ENCODE measurements at regions not wholly inside any gene's neighbourhood (a gene's known extent, or its start where the extent isn't known, plus 50 kb on each side); places are given as distances from the start of the nearest gene placed in this dataset.

DNA sequence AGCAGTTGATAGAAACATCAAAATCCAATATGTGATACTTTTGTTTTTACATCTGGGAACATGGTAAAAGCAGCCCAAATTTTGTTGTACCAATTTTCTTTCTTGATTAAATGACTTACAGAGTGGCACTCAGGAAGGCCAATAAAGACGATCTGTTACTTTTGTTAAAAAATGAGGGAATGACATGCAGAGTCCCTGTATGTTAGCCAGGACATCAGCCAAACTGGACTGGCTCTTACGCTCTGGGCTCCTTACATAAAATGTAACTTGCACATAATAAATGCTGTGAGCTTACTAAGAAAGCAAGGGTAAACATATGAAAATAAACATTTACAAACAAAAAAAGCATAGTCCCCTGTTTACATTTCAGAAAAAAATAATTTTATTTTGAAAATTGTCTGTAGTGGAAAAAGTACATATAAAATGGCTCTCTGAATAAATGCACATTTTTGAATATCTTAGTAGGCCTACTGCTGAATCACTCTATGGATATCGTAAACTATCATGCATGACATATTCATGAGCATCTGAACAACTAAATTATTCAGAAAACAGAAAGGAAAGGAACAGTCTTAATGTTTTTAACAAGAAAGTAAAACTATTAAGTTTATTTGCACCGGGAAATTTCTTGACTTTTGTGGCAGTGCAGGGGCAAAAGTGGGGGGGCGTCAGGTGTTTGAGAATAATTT lies 534.5 kb downstream of the KCTD12 start:
- Histone ChIP-seq H2AFZ (ENCODE audit: insufficient read depth, low read length, poor library complexity) (no peak overlapping the region), H2AK5ac (ENCODE audit: low read length) (no peak overlapping the region), H3K4me3 (ENCODE audit: low read depth, low read length) (no peak overlapping the region), H3K18ac (ENCODE audit: low read length) (no peak overlapping the region), H3K23ac (ENCODE audit: low read length) (no peak overlapping the region), H2BK120ac (ENCODE audit: insufficient read depth, low read length, poor library complexity) (no peak overlapping the region), H4K91ac (ENCODE audit: low read depth, low read length) (no peak overlapping the region), H3K9ac (ENCODE audit: low read length) (no peak overlapping the region), H3K27me3 (ENCODE audit: insufficient read depth, low read length) (no peaks in the 10 kb centered on the region), H2BK12ac (ENCODE audit: low read length) (no peak overlapping the region), H4K8ac (ENCODE audit: low read depth, low read length) (no peak overlapping the region), H3K27ac (ENCODE audit: low read depth, low read length) (no peak overlapping the region), H3K79me1 (ENCODE audit: low read length) (no peaks in the 10 kb centered on the region), H4K12ac (ENCODE audit: low read depth, low read length) (no peak overlapping the region), H3K4me2 (ENCODE audit: low read length) (no peak overlapping the region), H3K9me3 (ENCODE audit: insufficient read depth, low read depth, low read length) (no peaks in the 10 kb centered on the region), H3K4ac (ENCODE audit: low read depth, low read length) (no peak overlapping the region), H3K4me1 (ENCODE audit: control insufficient read depth in 1 of 2, insufficient read depth in 2 of 2, low read length in 2 of 2) (no peaks in the 10 kb centered on the region), H2BK5ac (ENCODE audit: low read depth, low read length, poor library complexity) (no peak overlapping the region), H3K14ac (ENCODE audit: low read length) (no peak overlapping the region), H3K79me2 (ENCODE audit: control insufficient read depth, insufficient read depth, low read length, poor library complexity) (no peaks in the 10 kb centered on the region), H3K36me3 (ENCODE audit: control insufficient read depth in 1 of 2, insufficient read depth in 2 of 2, low read length in 2 of 2) (no peaks in the 10 kb centered on the region)
- no CpG with 5 or more reads among the region's 5 CpGs for WGBS (ENCODE audit: extremely low coverage, insufficient coverage, insufficient read length)
- DNase-seq, result no peak

DNA sequence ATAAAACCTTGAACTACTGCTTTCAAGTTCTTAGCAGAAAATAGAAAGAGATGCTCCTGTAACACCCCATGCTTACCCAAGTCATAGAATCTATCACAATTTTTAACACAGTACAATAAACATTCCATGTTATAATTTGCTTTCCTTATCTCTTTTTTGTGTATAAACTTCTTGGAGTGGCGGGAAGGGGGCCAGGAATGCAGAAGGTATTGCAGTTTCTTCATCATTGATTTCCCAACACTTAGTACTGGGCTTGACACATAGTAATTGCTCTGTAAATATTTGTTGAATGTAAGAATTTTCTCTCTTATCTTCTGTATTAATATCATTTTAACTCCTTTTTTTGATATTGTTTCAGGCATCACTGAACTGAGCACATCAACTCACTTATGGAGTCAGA lies 535.8 kb downstream of the KCTD12 start:
- Histone ChIP-seq H2AK5ac (ENCODE audit: low read length) (no peak overlapping the region), H3K9ac (ENCODE audit: low read length) (no peak overlapping the region), H3K4ac (ENCODE audit: low read depth, low read length) (no peak overlapping the region), H3K18ac (ENCODE audit: low read length) (no peak overlapping the region), H3K4me1 (ENCODE audit: control insufficient read depth in 1 of 2, insufficient read depth in 2 of 2, low read length in 2 of 2) (no peaks in the 10 kb centered on the region), H2BK120ac (ENCODE audit: insufficient read depth, low read length, poor library complexity) (no peak overlapping the region), H3K23ac (ENCODE audit: low read length) (no peak overlapping the region), H3K4me3 (ENCODE audit: low read depth, low read length) (no peak overlapping the region), H3K27me3 (ENCODE audit: insufficient read depth, low read length) (no peaks in the 10 kb centered on the region), H2BK5ac (ENCODE audit: low read depth, low read length, poor library complexity) (no peak overlapping the region), H4K91ac (ENCODE audit: low read depth, low read length) (no peak overlapping the region), H3K4me2 (ENCODE audit: low read length) (no peak overlapping the region), H3K79me2 (ENCODE audit: control insufficient read depth, insufficient read depth, low read length, poor library complexity) (no peaks in the 10 kb centered on the region), H3K79me1 (ENCODE audit: low read length) (no peaks in the 10 kb centered on the region), H3K36me3 (ENCODE audit: control insufficient read depth in 1 of 2, insufficient read depth in 2 of 2, low read length in 2 of 2) (no peaks in the 10 kb centered on the region), H4K8ac (ENCODE audit: low read depth, low read length) (no peak overlapping the region), H2AFZ (ENCODE audit: insufficient read depth, low read length, poor library complexity) (no peak overlapping the region), H3K27ac (ENCODE audit: low read depth, low read length) (no peak overlapping the region), H3K9me3 (ENCODE audit: insufficient read depth, low read depth, low read length) (no peaks in the 10 kb centered on the region), H4K12ac (ENCODE audit: low read depth, low read length) (no peak overlapping the region), H3K14ac (ENCODE audit: low read length) (no peak overlapping the region), H2BK12ac (ENCODE audit: low read length) (no peak overlapping the region)
- DNase-seq, result peak; percentile 38 to 77
- no CpG with 5 or more reads among the region's 1 CpG for WGBS (ENCODE audit: extremely low coverage, insufficient coverage, insufficient read length)

DNA sequence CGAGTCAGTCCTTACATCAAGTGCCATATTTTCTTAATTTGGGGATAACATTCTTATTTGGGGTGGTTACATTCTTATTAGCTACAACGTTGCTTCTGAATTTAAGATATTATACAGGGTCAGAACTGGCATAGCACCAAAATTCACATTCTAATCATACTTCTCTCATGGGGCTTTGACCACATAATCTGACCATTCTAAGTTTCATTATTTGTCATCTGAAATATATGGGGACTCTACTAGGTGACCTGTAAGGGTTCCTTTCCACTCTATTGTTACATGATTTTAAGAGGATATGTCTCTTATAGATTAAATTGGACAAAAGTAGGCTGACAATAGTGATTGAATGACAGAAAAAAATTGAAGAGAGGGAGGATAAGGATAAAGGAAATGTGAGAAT lies 536.5 kb downstream of the KCTD12 start:
- Histone ChIP-seq H3K4ac (ENCODE audit: low read depth, low read length) (no peak overlapping the region), H2AK5ac (ENCODE audit: low read length) (no peak overlapping the region), H4K12ac (ENCODE audit: low read depth, low read length) (no peak overlapping the region), H3K14ac (ENCODE audit: low read length) (no peak overlapping the region), H3K9ac (ENCODE audit: low read length) (no peak overlapping the region), H2BK120ac (ENCODE audit: insufficient read depth, low read length, poor library complexity) (no peak overlapping the region), H3K27ac (ENCODE audit: low read depth, low read length) (no peak overlapping the region), H2BK12ac (ENCODE audit: low read length) (no peak overlapping the region), H4K91ac (ENCODE audit: low read depth, low read length) (no peak overlapping the region), H3K4me2 (ENCODE audit: low read length) (no peak overlapping the region), H2BK5ac (ENCODE audit: low read depth, low read length, poor library complexity) (no peak overlapping the region), H3K23ac (ENCODE audit: low read length) (no peak overlapping the region), H3K18ac (ENCODE audit: low read length) (no peak overlapping the region), H4K8ac (ENCODE audit: low read depth, low read length) (no peak overlapping the region), H3K4me3 (ENCODE audit: low read depth, low read length) (no peak overlapping the region), H3K4me1 (ENCODE audit: control insufficient read depth in 1 of 2, insufficient read depth in 2 of 2, low read length in 2 of 2) (no peaks in the 10 kb centered on the region), H3K27me3 (ENCODE audit: insufficient read depth, low read length) (no peaks in the 10 kb centered on the region), H3K79me1 (ENCODE audit: low read length) (no peaks in the 10 kb centered on the region), H3K9me3 (ENCODE audit: insufficient read depth, low read depth, low read length) (no peaks in the 10 kb centered on the region), H3K36me3 (ENCODE audit: control insufficient read depth in 1 of 2, insufficient read depth in 2 of 2, low read length in 2 of 2) (no peaks in the 10 kb centered on the region), H2AFZ (ENCODE audit: insufficient read depth, low read length, poor library complexity) (no peak overlapping the region), H3K79me2 (ENCODE audit: control insufficient read depth, insufficient read depth, low read length, poor library complexity) (no peaks in the 10 kb centered on the region)
- DNase-seq, result no peak
- WGBS (ENCODE audit: extremely low coverage, insufficient coverage, insufficient read length), result no CpG with 5 or more reads among the region's 2 CpGs

DNA sequence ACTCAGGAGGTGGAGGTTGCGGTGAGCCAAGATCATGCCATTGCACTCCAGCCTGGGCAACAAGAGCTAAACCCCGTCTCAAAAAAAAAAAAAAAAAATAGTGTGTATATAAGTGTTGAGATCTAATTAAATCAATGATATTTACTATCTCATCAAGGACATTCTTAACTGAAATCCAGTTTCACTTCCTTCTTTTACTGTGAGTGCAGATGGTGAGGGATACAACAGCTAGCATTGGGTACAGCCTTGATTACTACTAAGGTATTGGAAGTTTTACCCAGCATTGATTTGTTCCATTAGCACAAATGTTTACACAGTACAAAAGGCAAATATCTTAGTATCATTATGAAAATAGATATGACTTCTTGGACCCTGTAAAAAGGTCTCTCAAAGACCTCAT lies 546.6 kb downstream of the KCTD12 start:
- H3K14ac ChIP-seq (ENCODE audit: low read length), result no peak overlapping the region
- no peak overlapping the region for H3K27ac ChIP-seq (ENCODE audit: low read depth, low read length)
- no peak overlapping the region for H3K18ac ChIP-seq (ENCODE audit: low read length)
- peaks cover 5% of the 10 kb centered on the region for H3K9me3 ChIP-seq (ENCODE audit: insufficient read depth, low read depth, low read length)
- H3K27me3 ChIP-seq (ENCODE audit: insufficient read depth, low read length), result no peaks in the 10 kb centered on the region
- no peak for DNase-seq
- no peaks in the 10 kb centered on the region for H3K36me3 ChIP-seq (ENCODE audit: control insufficient read depth in 1 of 2, insufficient read depth in 2 of 2, low read length in 2 of 2)
- H2BK5ac ChIP-seq (ENCODE audit: low read depth, low read length, poor library complexity), result no peak overlapping the region
- H3K4ac ChIP-seq (ENCODE audit: low read depth, low read length), result no peak overlapping the region
- H3K4me1 ChIP-seq (ENCODE audit: control insufficient read depth in 1 of 2, insufficient read depth in 2 of 2, low read length in 2 of 2), result no peaks in the 10 kb centered on the region
- no peak overlapping the region for H4K12ac ChIP-seq (ENCODE audit: low read depth, low read length)
- H2BK120ac ChIP-seq (ENCODE audit: insufficient read depth, low read length, poor library complexity), result no peak overlapping the region
- no peak overlapping the region for H3K4me2 ChIP-seq (ENCODE audit: low read length)
- no peaks in the 10 kb centered on the region for H3K79me2 ChIP-seq (ENCODE audit: control insufficient read depth, insufficient read depth, low read length, poor library complexity)
- H4K91ac ChIP-seq (ENCODE audit: low read depth, low read length), result no peak overlapping the region
- H2AK5ac ChIP-seq (ENCODE audit: low read length), result no peak overlapping the region
- H3K23ac ChIP-seq (ENCODE audit: low read length), result no peak overlapping the region
- H2BK12ac ChIP-seq (ENCODE audit: low read length), result no peak overlapping the region
- no CpG with 5 or more reads among the region's 2 CpGs for WGBS (ENCODE audit: extremely low coverage, insufficient coverage, insufficient read length)
- no peak overlapping the region for H3K4me3 ChIP-seq (ENCODE audit: low read depth, low read length)
- H3K9ac ChIP-seq (ENCODE audit: low read length), result no peak overlapping the region
- H4K8ac ChIP-seq (ENCODE audit: low read depth, low read length), result no peak overlapping the region
- H3K79me1 ChIP-seq (ENCODE audit: low read length), result no peaks in the 10 kb centered on the region
- H2AFZ ChIP-seq (ENCODE audit: insufficient read depth, low read length, poor library complexity), result no peak overlapping the region

All from trophoblast cell (in vitro differentiated cells and primary cell).